Forelimb muscle (tissue), 1 donor: ENCODE measurements at regions not wholly inside any gene's neighbourhood (a gene's known extent, or its start where the extent isn't known, plus 50 kb on each side); places are given as distances from the start of the nearest gene placed in this dataset.
"Not testable (repeated sequence)": the region's sequence is repeated elsewhere in the genome, so short reads cannot be mapped to it uniquely, and the experiment has no call there.

ENCODE experiments used
- DNase-seq: peaks from one replicate; pipeline ENCODE4 v3.0.0-alpha.2; 2013; ENCODE audit warnings: low read depth

GRCh38 chr17:20941872-20942271, 100.9 kb downstream of the USP22 start:
- no peak for DNase-seq

GRCh38 chr17:20944014-20944865, 98.6 kb downstream of the USP22 start:
- no peak for DNase-seq

GRCh38 chr17:20947708-20948107, 95.1 kb downstream of the USP22 start:
- DNase-seq, result not testable (repeated sequence)

GRCh38 chr17:20948984-20949777, 93.6 kb downstream of the USP22 start:
- DNase-seq, result no peak
